ENCODE measurements at regions not wholly inside any gene's neighbourhood (a gene's known extent, or its start where the extent isn't known, plus 50 kb on each side); places are given as distances from the start of the nearest gene placed in this dataset.
A peak's percentile ranks its signal among the peaks of the same experiment; 100 is the strongest.
"Not testable (repeated sequence)": the region's sequence is repeated elsewhere in the genome, so short reads cannot be mapped to it uniquely, and the experiment has no call there.

- no peak for DNase-seq (ENCODE audit: low spot score)
Measured at GRCh38 chrX:52261125-52261462, 76.4 kb downstream of the MAGED4 start.

GRCh38 chrX:52261463-52262194, 76.9 kb downstream of the MAGED4 start:
- DNase-seq (ENCODE audit: low spot score) = peak; percentile 85

- DNase-seq (ENCODE audit: low spot score) = no peak
Measured at GRCh38 chrX:52262195-52262546, 77.5 kb downstream of the MAGED4 start.

GRCh38 chrX:52263417-52263816, 78.7 kb downstream of the MAGED4 start:
- DNase-seq (ENCODE audit: low spot score) = no peak

- no peak for DNase-seq (ENCODE audit: low spot score)
Measured at GRCh38 chrX:52265713-52266112, 81.0 kb downstream of the MAGED4 start.

GRCh38 chrX:52268502-52268901, 83.8 kb downstream of the MAGED4 start:
- DNase-seq (ENCODE audit: low spot score) = not testable (repeated sequence)

GRCh38 chrX:52270453-52271116, 85.9 kb downstream of the MAGED4 start:
- DNase-seq (ENCODE audit: low spot score) = peak; percentile 35

GRCh38 chrX:52271206-52271605, 86.5 kb downstream of the MAGED4 start:
- peak; percentile 39 for DNase-seq (ENCODE audit: low spot score)

- DNase-seq (ENCODE audit: low spot score) = no peak
Measured at GRCh38 chrX:52277666-52278065, 91.2 kb upstream of the XAGE2 start.

- no peak for DNase-seq (ENCODE audit: low spot score)
Measured at GRCh38 chrX:52280812-52281211, 88.0 kb upstream of the XAGE2 start.

- DNase-seq (ENCODE audit: low spot score) = no peak
Measured at GRCh38 chrX:52284865-52285264, 84.0 kb upstream of the XAGE2 start.

GRCh38 chrX:52298968-52299367, 69.9 kb upstream of the XAGE2 start:
- DNase-seq (ENCODE audit: low spot score) = not testable (repeated sequence)

GRCh38 chrX:52308532-52308931, 60.3 kb upstream of the XAGE2 start:
- DNase-seq (ENCODE audit: low spot score) = not testable (repeated sequence)

All from hematopoietic multipotent progenitor cell treated with erythropoietin and hydrocortisone succinate and interleukin-3 and kit ligand, for 15 days (in vitro differentiated cells).